ENCODE measurements at regions not wholly inside any gene's neighbourhood (a gene's known extent, or its start where the extent isn't known, plus 50 kb on each side); places are given as distances from the start of the nearest gene placed in this dataset.

DNA sequence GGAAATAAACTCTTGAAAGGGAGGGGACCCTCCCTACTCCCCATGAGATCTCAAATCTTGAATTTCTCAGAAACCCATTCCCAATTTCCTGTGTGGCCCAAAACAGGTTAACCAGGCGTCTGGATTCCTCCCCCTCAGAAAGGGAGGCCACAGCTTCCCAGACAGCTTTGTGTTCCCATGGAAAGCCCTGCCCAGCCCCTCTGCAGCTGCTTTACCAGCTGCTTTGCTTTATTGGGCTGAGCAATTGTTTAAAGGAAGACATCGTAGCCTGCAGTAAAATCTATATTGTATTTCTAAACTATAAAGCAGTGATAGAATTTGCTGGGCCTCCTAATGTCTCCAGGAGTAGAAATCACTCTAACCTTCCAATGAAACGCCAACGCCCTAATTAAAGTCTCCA lies 97.4 kb downstream of the CHST1 start:
- H3K27ac ChIP-seq, result no peak overlapping the region
- TF ChIP-seq, protein P1, sequence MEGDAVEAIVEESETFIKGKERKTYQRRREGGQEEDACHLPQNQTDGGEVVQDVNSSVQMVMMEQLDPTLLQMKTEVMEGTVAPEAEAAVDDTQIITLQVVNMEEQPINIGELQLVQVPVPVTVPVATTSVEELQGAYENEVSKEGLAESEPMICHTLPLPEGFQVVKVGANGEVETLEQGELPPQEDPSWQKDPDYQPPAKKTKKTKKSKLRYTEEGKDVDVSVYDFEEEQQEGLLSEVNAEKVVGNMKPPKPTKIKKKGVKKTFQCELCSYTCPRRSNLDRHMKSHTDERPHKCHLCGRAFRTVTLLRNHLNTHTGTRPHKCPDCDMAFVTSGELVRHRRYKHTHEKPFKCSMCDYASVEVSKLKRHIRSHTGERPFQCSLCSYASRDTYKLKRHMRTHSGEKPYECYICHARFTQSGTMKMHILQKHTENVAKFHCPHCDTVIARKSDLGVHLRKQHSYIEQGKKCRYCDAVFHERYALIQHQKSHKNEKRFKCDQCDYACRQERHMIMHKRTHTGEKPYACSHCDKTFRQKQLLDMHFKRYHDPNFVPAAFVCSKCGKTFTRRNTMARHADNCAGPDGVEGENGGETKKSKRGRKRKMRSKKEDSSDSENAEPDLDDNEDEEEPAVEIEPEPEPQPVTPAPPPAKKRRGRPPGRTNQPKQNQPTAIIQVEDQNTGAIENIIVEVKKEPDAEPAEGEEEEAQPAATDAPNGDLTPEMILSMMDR (conservative IDR thresholded peaks at IDR 0.05), result no peak

DNA sequence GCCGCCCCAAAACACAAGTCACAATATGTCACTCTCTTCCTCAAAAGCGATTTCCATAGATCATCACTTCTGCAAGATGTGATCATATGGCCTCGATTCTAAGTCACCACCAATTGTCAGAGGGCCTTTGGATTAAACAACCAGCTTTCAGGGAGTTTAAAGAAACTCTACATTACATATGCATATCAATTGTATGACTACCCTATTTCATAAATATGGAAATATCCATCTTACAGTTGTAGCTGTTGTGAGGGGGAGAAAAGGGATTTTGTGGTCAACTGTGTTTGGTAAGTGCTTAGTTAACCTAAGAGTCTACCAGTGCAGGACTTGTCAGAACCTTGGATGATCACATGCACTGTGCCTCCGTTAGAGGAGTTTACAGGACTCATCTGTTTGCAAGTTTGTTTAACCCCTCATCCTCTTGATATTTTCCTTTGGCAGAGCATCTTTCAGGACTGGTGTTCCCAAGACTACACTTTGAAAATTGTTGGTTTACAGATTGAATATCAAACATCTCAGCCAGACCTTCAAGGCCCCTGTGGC lies 99.9 kb downstream of the CHST1 start:
- TF ChIP-seq, protein P1 (conservative IDR thresholded peaks at IDR 0.05), result no peak
- H3K27ac ChIP-seq, result no peak overlapping the region

DNA sequence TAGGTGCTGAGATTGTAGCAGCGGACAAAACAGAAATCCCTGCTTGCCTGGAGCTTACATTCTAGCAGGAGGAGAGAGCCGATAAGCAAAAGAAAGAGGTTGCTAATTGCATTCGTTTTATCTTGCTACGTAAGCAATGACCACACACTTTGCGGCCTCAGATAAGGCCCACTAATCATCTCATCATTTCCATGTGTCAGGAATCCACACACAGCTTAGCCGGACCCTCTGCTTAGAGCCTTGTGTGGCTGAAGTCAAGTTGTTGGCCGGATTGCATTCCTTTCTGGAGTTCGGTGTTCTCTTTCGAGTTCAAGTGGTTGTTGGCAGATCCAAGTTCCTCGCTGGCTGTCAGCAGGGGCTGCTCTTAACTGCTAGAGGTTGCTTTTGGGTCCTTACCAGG lies 101.6 kb downstream of the CHST1 start:
- H3K27ac ChIP-seq, result no peak overlapping the region
- TF ChIP-seq, protein P1 (conservative IDR thresholded peaks at IDR 0.05), result no peak

DNA sequence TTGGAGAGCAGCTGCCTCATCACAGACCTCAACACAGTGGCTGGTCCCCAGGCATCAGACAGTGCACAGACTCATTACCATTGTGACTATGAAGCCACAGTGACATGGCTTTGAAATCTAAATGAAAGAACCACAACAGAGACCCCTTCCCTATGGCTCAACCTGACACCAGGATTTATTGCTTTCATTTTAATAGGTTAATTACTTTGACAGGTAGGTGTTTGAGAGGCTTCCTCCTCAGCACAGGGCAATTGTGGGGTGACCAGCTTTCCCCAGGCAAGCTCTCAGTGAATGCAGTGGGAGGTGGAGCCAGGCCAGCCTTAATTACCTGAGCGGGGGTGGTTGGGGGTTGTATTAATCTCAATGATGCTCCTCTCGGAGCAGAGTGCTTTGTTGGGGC lies 102.3 kb downstream of the CHST1 start:
- TF ChIP-seq, protein P1 (conservative IDR thresholded peaks at IDR 0.05), result no peak
- no peak overlapping the region for H3K27ac ChIP-seq

DNA sequence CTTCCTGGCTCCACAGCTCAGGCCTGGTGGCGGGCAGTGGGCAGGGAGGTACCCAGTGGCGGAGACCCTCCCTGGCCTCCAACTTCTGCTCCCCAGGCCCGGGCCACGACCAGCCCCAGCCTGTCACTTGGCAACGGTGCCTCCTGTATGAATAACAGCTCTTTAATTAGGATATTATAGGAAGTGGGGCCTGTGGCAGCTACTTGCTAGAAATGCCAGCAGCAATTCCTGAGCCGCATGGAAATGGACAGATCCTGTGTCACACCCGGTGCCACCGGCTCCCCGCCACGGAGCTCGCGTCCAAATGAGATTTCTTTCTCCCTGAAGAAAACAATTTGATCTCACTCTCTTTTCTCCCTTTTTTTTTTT lies 104.5 kb downstream of the CHST1 start:
- no peak overlapping the region for H3K27ac ChIP-seq
- TF ChIP-seq, protein P1 (conservative IDR thresholded peaks at IDR 0.05), result no peak

DNA sequence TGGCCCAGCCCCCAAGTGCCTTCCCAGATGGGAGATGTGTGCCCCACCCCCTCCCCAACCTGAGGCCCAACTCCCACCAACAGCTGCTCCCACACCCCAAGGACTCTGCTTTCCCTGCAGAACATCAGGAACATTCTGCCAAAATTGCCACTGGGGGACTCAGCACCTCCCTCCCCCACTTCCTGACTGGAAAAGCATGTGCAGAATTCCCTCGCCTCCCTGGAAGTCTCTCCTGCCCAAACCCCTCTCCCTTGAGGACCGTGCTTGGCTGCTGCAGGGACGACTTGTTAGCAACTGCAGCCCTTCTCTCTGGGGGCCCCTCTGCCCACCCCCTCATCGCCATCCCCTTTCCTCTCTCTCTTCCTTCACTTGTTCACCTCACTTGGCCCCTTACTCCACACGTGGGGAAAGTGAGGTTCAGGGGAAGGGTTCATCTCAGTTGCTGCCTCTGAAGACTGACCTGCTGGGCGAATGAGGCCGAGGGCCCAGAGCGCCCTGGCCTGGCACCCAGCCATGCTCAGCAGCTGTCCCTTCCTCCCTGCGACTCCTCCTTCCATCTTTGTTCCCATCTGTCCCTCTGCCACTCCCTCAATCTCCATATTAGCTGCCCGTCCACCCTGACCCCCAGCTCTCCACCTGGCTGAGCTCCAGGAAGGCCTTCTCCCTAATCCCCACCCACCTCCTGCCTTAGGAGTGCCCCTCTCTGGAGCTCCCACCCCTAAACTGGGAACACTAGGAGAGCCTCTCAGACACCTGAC lies 105.1 kb downstream of the CHST1 start:
- TF ChIP-seq, protein P1 (conservative IDR thresholded peaks at IDR 0.05), result no peak
- no peak overlapping the region for H3K27ac ChIP-seq

DNA sequence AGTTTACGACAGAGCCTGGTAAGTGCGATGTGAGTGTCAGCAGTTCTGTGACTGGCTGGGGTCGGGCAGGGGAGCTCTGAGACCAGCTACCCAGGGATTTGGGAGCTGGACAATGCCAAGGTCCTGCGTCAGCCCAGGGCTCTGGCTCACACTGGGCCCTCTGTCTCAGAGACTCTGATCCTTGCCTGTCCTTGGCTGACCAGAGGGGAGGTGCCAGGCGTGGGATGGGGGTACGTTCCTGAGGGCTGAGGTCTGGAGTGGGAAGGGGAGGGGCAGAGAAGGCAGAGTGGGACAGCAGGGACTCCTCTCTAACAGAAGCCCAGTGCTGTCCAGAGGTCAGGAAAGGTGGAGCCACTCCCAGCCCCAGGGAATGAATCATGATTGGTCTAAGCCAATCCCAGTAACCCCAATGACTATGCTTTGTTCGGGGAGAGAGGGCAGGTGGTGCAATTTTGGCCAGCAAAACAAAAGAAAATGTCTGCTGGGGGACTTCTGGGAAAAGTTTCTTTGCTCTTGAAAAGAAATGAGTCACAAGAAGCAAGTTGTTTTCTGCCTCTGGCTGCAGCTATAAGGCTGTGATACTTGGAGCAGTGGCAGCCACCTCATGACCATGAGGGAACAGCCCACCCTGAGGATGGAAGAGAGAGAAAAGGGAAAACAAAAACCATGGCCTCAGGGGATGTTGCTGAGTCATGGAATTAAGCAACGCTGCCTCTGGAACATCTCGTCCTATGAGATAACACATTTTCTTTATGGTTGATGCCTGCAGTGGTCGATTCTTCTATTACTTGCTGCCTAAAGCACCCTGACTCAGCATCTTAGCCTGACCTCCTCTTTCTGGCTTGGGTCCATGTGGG lies 108.3 kb downstream of the CHST1 start:
- TF ChIP-seq, protein P1 (conservative IDR thresholded peaks at IDR 0.05), result no peak
- no peak overlapping the region for H3K27ac ChIP-seq
